DND-41 (cell line): ENCODE measurements at regions not wholly inside any gene's neighbourhood (a gene's known extent, or its start where the extent isn't known, plus 50 kb on each side); places are given as distances from the start of the nearest gene placed in this dataset.

Experiments
- ATAC-seq: fragments of 200-7000 bp; cut with Tn5 transposase; 3 replicates; pipeline ENCODE4 v1.9.1; 2021; ENCODE audit warnings: low read depth; ENCODE audit not compliant: insufficient read depth
- DNase-seq: peaks from one replicate; pipeline ENCODE4 v3.0.0-alpha.2; 2020
- H2AFZ ChIP-seq: 2 replicates; pipeline ENCODE4 v1.6.0; 2012; ENCODE audit warnings: low read depth, low read length
- H3K27ac ChIP-seq: 2 replicates; pipeline ENCODE4 v1.5.1; 2012; ENCODE audit warnings: low read length, inconsistent platforms
- H3K27me3 ChIP-seq: fragments of 200-600 bp; sonication (generic); 2 replicates; pipeline ENCODE4 v1.6.0; 2012; ENCODE audit warnings: low read length, mild to moderate bottlenecking, inconsistent platforms; ENCODE audit not compliant: insufficient read depth, poor library complexity
- H3K36me3 ChIP-seq: 2 replicates; pipeline ENCODE4 v1.5.1; 2012; ENCODE audit warnings: low read length, inconsistent platforms; ENCODE audit not compliant: insufficient read depth
- H3K4me1 ChIP-seq: 2 replicates; pipeline ENCODE4 v1.5.1; 2012; ENCODE audit warnings: mild to moderate bottlenecking, low read length; ENCODE audit not compliant: insufficient read depth
- H3K4me2 ChIP-seq: 2 replicates; pipeline ENCODE4 v1.6.0; 2012; ENCODE audit warnings: mild to moderate bottlenecking, moderate library complexity, low read length, inconsistent platforms; ENCODE audit not compliant: insufficient read depth
- H3K4me3 ChIP-seq, 2 experiments: fragments of 200-600 bp in 1 of 2; shearing (Covaris generic) in 1 of 2; 2 replicates each; pipeline ENCODE4 v1.5.1; 2012 to 2016; ENCODE audit warnings: inconsistent platforms in 2 of 2, low read length in 2 of 2, mild to moderate bottlenecking in 2 of 2, low read depth in 1 of 2, moderate library complexity in 1 of 2
- H3K79me2 ChIP-seq: 2 replicates; pipeline ENCODE4 v1.6.0; 2012; ENCODE audit warnings: low read length, inconsistent platforms; ENCODE audit not compliant: insufficient read depth
- H3K9ac ChIP-seq: 2 replicates; pipeline ENCODE4 v1.6.0; 2012; ENCODE audit warnings: low read depth, mild to moderate bottlenecking, inconsistent platforms, low read length, moderate library complexity
- H3K9me3 ChIP-seq: 2 replicates; pipeline ENCODE4 v1.5.1; 2012; ENCODE audit warnings: low read length, moderate library complexity, mild to moderate bottlenecking, inconsistent platforms; ENCODE audit not compliant: insufficient read depth, severe bottlenecking
- H4K20me1 ChIP-seq: 2 replicates; pipeline ENCODE4 v1.6.0; 2012; ENCODE audit warnings: low read length; ENCODE audit not compliant: insufficient read depth
- EZH2 ChIP-seq: IDR thresholded peaks from 3 replicates; pipeline ENCODE4 v1.6.1; 2012; ENCODE audit warnings: borderline replicate concordance, low read depth, mild to moderate bottlenecking, moderate library complexity, low read length, inconsistent platforms; ENCODE audit not compliant: severe bottlenecking
- TF ChIP-seq, protein P1 (sequence below): IDR thresholded peaks from 2 replicates; pipeline ENCODE4 v1.5.1; 2012; ENCODE audit warnings: borderline replicate concordance, low read length, moderate library complexity, mild to moderate bottlenecking; ENCODE audit not compliant: poor library complexity, severe bottlenecking; ENCODE audit errors: extremely low read depth

DNA sequence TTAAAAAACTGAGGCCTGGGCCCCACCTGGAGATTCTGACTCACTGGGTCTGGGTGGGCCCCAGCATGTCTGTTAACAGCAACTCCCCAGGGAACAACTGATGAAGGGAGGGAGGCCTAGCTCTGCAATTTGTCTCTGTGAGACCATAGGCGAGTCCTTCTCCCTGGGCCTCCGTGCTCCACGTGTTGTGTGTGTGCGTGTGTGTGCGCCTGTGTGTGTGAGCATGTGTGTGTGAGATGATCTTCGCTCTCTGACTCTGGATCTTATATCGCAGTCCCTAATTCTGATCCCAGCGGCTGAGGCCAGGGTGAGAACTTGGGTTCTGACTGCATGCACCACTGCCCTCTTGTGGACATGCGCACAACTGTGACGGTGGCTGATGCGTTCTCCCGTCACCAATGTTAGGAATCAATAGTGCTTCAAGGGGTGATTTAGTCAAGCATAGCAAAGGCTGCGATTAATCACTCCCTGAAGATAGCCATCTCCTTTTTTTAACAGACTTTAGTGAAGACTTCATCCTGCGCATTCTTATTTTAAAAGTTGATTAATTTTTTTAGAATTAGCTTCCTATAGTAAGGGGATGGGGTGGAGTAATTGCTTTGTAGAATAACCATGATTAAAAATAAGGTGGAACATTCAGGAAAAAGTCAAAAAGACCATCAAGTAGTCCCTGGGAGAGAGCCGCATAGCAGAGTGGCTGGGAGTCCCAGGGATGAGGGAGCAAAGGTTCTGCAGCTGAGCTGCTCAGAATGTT, 62.4 kb upstream of the USP24 start:
- Histone ChIP-seq H3K9ac (no peak overlapping the region), H3K4me2 (no peak overlapping the region), H4K20me1 (no peaks in the 10 kb centered on the region), H2AFZ (peak overlapping the region; percentile 35; the same call in 1 of the 2 replicates), H3K79me2 (no peaks in the 10 kb centered on the region), H3K27me3 (no peaks in the 10 kb centered on the region), H3K36me3 (no peaks in the 10 kb centered on the region), H3K27ac (no peak overlapping the region), H3K4me1 (peaks cover 9% of the 10 kb centered on the region), H3K4me3 (no peak overlapping the region), H3K9me3 (no peaks in the 10 kb centered on the region)
- TF ChIP-seq, protein P1, sequence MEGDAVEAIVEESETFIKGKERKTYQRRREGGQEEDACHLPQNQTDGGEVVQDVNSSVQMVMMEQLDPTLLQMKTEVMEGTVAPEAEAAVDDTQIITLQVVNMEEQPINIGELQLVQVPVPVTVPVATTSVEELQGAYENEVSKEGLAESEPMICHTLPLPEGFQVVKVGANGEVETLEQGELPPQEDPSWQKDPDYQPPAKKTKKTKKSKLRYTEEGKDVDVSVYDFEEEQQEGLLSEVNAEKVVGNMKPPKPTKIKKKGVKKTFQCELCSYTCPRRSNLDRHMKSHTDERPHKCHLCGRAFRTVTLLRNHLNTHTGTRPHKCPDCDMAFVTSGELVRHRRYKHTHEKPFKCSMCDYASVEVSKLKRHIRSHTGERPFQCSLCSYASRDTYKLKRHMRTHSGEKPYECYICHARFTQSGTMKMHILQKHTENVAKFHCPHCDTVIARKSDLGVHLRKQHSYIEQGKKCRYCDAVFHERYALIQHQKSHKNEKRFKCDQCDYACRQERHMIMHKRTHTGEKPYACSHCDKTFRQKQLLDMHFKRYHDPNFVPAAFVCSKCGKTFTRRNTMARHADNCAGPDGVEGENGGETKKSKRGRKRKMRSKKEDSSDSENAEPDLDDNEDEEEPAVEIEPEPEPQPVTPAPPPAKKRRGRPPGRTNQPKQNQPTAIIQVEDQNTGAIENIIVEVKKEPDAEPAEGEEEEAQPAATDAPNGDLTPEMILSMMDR: peak; percentile 95
- TF ChIP-seq EZH2: no peak
- DNase-seq (peak; percentile 73), ATAC-seq (peak; percentile 95)

DNA sequence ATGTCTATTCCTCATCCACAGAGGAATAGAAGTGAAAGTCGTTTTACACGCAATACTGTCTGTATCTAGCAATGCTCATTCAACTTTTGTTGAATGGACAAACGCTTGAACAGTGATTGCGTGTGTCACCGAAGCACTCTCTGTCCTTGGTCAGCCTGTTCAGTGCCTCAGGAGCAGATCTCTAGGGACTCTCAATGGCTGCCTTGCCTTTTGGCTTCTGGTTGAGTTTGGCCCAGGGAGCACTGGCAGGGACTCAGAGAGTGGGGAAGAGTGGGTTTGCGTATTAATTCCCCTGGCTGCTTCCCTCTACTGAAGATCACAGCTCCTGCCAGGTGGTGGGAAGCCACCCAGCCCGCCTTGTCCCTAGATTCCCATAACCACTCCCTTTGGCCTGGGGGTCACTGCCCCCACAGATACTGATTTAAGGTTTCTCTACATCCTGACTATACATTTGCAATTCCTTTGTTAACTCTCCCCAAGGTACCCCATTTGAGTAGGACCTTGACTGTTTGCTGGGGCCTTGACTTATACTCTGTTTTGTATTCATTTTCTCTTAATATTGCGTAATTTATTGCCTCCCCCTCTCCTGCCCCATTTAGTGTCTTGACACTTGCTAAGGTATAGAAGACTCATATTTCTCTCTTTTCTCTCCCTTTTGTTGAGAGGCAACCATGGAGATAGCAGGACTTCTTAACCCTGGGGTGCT, 61.7 kb upstream of the USP24 start:
- H4K20me1 ChIP-seq: no peaks in the 10 kb centered on the region
- H3K36me3 ChIP-seq: no peaks in the 10 kb centered on the region
- H3K9ac ChIP-seq: no peak overlapping the region
- H3K4me3 ChIP-seq: no peak overlapping the region
- H3K27ac ChIP-seq: no peak overlapping the region
- no peaks in the 10 kb centered on the region for H3K9me3 ChIP-seq
- H3K27me3 ChIP-seq: no peaks in the 10 kb centered on the region
- H2AFZ ChIP-seq: no peak overlapping the region
- no peaks in the 10 kb centered on the region for H3K79me2 ChIP-seq
- DNase-seq (no peak), ATAC-seq (no peak)
- no peak for TF ChIP-seq EZH2
- TF ChIP-seq, protein P1: no peak
- H3K4me1 ChIP-seq: peaks cover 9% of the 10 kb centered on the region
- H3K4me2 ChIP-seq: no peak overlapping the region

DNA sequence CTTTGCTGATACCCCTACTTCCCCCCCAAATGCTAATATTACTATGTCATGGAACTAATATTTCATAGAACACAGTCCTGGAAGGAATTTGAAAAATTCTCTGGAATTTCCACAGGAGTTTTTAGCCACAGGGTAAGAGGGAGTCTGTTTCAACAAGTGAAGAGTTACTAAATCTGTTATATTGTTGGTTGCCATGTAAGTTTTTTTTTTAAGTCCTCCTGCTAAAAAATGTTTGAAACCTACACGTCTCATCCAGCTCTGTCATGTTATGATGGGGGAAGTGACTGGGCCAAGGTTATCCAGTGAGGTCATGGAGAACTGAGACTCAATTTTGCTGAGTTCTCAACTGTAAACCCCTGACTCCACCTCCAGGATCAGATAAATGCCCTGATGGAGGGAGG, 60.8 kb upstream of the USP24 start:
- TF ChIP-seq EZH2: no peak
- TF ChIP-seq, protein P1: no peak
- no peak for DNase-seq

More for the DNA sequence above, 60.8 kb upstream of the USP24 start:
- H3K4me2 ChIP-seq: no peak overlapping the region
- no peaks in the 10 kb centered on the region for H3K9me3 ChIP-seq
- no peaks in the 10 kb centered on the region for H3K79me2 ChIP-seq
- no peak overlapping the region for H3K27ac ChIP-seq
- no peaks in the 10 kb centered on the region for H3K36me3 ChIP-seq
- ATAC-seq: no peak
- no peaks in the 10 kb centered on the region for H4K20me1 ChIP-seq
- no peak overlapping the region for H3K4me3 ChIP-seq
- H3K27me3 ChIP-seq: no peaks in the 10 kb centered on the region
- peaks cover 9% of the 10 kb centered on the region for H3K4me1 ChIP-seq
- H3K9ac ChIP-seq: no peak overlapping the region
- H2AFZ ChIP-seq: no peak overlapping the region
